Epithelial cell of esophagus (primary cell): ENCODE measurements at regions not wholly inside any gene's neighbourhood (a gene's known extent, or its start where the extent isn't known, plus 50 kb on each side); places are given as distances from the start of the nearest gene placed in this dataset.

Source experiments
- DNase-seq: peaks from one replicate; pipeline ENCODE4 v3.0.0; 2010; ENCODE audit warnings: low read depth
- H3K4me3 ChIP-seq: 2 replicates; pipeline ENCODE4 v1.5.1; 2011; ENCODE audit warnings: mild to moderate bottlenecking, low read length, control low read depth
- TF ChIP-seq, protein P1 (sequence below): IDR thresholded peaks from 2 replicates; pipeline ENCODE4 v1.5.1; 2011; ENCODE audit warnings: low read depth, mild to moderate bottlenecking, low read length, control low read depth, inconsistent platforms; ENCODE audit not compliant: insufficient read depth; ENCODE audit errors: missing control alignments

DNA sequence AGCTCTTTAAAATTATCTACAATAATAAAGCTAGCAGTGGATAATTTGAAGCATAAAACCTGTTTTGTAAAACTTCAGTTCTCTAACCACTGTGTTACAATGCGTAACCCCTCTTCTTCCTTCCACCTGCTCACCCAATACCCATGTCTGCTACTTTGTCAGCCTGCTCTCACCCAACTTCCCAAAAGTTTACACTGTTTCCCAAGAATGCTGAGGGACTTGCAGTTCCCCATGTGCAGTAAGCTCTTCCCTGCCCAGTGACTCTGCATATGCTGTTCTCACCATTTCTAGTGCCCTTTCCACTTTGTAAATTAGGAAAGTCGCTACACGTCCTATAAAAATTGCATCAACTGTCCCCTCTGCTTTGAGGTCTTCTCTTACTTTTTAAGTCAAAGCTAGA lies 315.9 kb upstream of the SEMA6D start:
- TF ChIP-seq, protein P1, sequence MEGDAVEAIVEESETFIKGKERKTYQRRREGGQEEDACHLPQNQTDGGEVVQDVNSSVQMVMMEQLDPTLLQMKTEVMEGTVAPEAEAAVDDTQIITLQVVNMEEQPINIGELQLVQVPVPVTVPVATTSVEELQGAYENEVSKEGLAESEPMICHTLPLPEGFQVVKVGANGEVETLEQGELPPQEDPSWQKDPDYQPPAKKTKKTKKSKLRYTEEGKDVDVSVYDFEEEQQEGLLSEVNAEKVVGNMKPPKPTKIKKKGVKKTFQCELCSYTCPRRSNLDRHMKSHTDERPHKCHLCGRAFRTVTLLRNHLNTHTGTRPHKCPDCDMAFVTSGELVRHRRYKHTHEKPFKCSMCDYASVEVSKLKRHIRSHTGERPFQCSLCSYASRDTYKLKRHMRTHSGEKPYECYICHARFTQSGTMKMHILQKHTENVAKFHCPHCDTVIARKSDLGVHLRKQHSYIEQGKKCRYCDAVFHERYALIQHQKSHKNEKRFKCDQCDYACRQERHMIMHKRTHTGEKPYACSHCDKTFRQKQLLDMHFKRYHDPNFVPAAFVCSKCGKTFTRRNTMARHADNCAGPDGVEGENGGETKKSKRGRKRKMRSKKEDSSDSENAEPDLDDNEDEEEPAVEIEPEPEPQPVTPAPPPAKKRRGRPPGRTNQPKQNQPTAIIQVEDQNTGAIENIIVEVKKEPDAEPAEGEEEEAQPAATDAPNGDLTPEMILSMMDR = no peak
- no peak for DNase-seq
- no peak overlapping the region for H3K4me3 ChIP-seq

DNA sequence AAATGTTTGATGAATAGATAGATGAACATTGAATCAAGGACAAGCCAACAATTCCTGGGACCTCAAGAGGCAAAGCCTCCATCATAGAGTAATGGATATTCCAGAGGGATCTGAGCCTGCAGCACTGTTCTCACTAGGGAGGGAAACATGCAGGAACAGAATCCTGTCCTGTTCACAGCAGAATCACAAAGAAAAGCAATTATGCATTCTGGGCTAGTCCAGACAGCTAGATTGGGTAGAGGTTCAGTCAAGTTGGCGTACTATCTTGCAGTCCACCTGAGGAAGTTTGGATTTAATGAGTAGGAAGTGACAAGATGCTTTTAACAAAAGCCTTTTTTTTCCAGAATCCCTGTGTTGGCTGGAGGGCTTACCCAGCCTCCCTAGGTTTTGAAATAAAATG lies 314.5 kb upstream of the SEMA6D start:
- peak; percentile 51 for DNase-seq
- TF ChIP-seq, protein P1 = no peak
- no peak overlapping the region for H3K4me3 ChIP-seq

DNA sequence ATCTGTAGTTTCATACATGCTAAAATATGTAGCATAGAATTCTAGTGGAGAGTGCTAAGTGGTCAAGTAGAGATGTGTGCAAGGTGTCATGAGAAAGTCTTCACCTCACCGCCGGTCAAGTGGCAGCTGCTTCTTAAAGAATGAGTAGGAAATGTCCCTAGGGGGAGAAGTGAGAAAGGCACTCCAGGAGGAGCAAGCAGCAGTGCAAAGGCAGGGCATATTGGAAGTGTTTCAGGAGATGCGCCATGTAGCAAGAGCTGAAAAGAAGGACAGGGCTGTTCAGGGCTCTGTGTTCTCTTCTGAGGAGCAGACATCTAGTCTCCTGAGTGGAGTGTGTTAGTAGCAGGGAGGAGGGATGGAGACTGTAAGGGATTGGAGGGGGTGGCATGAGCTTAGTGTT lies 312.4 kb upstream of the SEMA6D start:
- no peak overlapping the region for H3K4me3 ChIP-seq
- TF ChIP-seq, protein P1 = no peak

DNA sequence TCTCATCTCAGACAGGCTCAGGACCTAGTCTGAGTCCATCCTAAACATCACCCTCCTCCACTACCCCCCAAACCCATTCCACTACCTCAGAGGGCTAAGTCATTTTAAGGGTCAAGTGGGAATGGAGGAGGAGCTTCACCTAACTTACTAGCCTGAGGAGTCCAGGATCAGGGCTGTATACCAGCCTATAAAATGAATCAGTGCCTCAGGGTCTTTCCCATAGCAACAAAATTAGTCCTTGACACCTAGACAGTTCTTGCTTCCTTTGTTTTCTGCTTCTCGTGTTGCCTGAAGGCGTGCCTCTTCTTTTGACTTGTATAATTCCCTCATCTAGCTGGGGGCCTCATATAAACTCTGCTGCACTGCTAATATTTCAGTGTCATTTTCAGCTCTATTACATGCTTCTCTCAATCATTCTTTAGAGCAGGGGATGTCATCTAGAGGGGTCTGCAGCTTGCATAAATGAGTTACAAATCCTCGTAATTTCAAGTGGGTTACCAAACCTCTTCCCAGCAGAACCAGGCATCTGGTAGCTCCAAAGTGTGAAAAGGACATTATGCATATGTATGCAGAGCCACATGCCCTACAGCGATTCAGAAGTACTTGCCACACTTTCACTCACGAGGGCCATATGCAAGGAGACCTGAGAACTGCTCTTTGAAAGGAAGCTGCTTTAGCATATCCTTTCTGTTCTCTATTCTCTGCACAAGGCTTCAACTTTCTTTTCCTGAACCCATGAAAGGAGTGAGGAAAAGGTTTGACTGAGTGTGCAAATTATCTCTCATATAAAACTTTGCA lies 311.7 kb upstream of the SEMA6D start:
- TF ChIP-seq, protein P1 = no peak
- no peak for DNase-seq
- no peak overlapping the region for H3K4me3 ChIP-seq

More for the DNA sequence above, 312.4 kb upstream of the SEMA6D start:
- no peak for DNase-seq

DNA sequence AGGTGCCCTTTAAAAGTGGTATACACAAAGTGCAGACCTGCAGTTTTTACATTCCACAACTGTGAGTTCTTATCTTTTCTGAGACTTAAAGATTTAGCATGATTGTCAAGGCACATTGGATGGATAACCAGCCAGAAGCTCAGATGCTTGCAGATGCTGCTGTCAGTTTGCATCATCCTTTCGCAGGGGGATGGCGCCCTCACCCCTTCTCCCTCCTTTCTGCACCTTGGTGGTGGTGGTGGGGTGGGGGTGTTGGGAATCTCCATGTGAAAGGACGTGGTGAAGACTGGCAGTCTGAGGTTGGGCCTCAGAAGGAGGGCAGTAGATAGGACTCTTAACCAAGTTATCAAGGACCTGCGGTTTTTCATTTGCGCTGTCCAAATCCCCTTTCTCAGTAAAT lies 309.6 kb upstream of the SEMA6D start:
- TF ChIP-seq, protein P1 = no peak
- H3K4me3 ChIP-seq = no peak overlapping the region
- no peak for DNase-seq

DNA sequence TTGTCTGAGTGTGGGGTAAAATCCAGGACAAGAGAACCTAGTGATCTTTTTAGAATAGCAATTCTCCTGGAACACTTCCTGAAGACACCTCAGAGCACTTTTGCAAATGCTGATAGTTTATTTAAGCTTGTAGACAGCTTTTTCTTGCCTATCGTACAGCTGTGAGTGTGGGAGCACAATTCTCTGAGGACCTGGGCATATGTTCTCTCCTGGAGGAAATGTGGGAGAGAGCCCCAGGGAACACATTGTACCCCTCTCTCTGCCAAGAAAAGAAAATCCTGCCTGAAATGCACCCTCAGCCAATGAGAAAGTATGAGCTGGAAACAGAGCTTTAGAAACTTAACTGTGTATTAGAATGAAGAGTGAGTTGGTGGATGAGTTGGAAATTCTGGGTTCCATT lies 308.3 kb upstream of the SEMA6D start:
- no peak for DNase-seq
- H3K4me3 ChIP-seq = no peak overlapping the region
- TF ChIP-seq, protein P1 = no peak

DNA sequence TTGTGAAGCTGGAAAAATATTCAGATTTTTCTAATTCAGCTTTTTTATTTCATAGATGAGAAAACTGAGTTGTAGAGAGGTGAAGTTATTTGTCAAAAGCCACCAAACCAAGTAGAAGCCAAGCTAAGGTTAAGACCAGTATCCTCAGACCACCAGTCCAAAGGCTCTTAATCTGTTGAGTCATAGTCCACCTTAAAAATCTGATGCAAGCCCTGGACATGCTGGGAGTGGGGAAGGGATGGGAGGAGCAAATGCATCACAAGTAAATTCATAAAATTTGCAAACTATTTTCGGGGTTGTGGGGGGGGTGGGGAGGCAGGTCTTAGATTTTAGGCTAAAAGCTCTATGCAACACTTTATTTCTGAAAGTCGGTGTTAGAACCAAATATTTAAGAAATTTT lies 307.7 kb upstream of the SEMA6D start:
- DNase-seq = no peak
- no peak overlapping the region for H3K4me3 ChIP-seq
- TF ChIP-seq, protein P1 = no peak
